ENCODE measurements at regions not wholly inside any gene's neighbourhood (a gene's known extent, or its start where the extent isn't known, plus 50 kb on each side); places are given as distances from the start of the nearest gene placed in this dataset.

- DNase-seq (ENCODE audit: low spot score), result no peak
- in situ Hi-C loops (cut with MboI; ENCODE audit: low sequenced_read_pairs, unreplicated experiment), result no loop called here
- no peak for TF ChIP-seq CTCF (IDR thresholded peaks at IDR 0.05; ENCODE audit: borderline replicate concordance, control extremely low read depth, extremely low read depth, insufficient read depth, missing control alignments)
Observed at GRCh38 chr9:109872901-109873300, 92.9 kb downstream of the PALM2AKAP2 start.

- no peak for DNase-seq (ENCODE audit: low spot score)
- TF ChIP-seq CTCF (IDR thresholded peaks at IDR 0.05; ENCODE audit: borderline replicate concordance, control extremely low read depth, extremely low read depth, insufficient read depth, missing control alignments), result no peak
- in situ Hi-C loops (cut with MboI; ENCODE audit: low sequenced_read_pairs, unreplicated experiment), result no loop called here
Observed at GRCh38 chr9:109875495-109876129, 95.6 kb downstream of the PALM2AKAP2 start.

- DNase-seq (ENCODE audit: low spot score), result peak; percentile 57
- TF ChIP-seq CTCF (IDR thresholded peaks at IDR 0.05; ENCODE audit: borderline replicate concordance, control extremely low read depth, extremely low read depth, insufficient read depth, missing control alignments), result peak; percentile 46
- in situ Hi-C loops (cut with MboI; ENCODE audit: low sequenced_read_pairs, unreplicated experiment), result no loop called here
Observed at GRCh38 chr9:109880276-109881169, 100.5 kb downstream of the PALM2AKAP2 start.

- DNase-seq (ENCODE audit: low spot score), result no peak
- TF ChIP-seq CTCF (IDR thresholded peaks at IDR 0.05; ENCODE audit: borderline replicate concordance, control extremely low read depth, extremely low read depth, insufficient read depth, missing control alignments), result no peak
- in situ Hi-C loops (cut with MboI; ENCODE audit: low sequenced_read_pairs, unreplicated experiment), result no loop called here
Observed at GRCh38 chr9:109883623-109884022, 103.6 kb downstream of the PALM2AKAP2 start.

GRCh38 chr9:109886041-109886440, 106.0 kb downstream of the PALM2AKAP2 start:
- in situ Hi-C loops (cut with MboI; ENCODE audit: low sequenced_read_pairs, unreplicated experiment), result no loop called here
- no peak for DNase-seq (ENCODE audit: low spot score)
- no peak for TF ChIP-seq CTCF (IDR thresholded peaks at IDR 0.05; ENCODE audit: borderline replicate concordance, control extremely low read depth, extremely low read depth, insufficient read depth, missing control alignments)

GRCh38 chr9:109886617-109887016, 106.6 kb downstream of the PALM2AKAP2 start:
- in situ Hi-C loops (cut with MboI; ENCODE audit: low sequenced_read_pairs, unreplicated experiment), result no loop called here
- no peak for DNase-seq (ENCODE audit: low spot score)
- TF ChIP-seq CTCF (IDR thresholded peaks at IDR 0.05; ENCODE audit: borderline replicate concordance, control extremely low read depth, extremely low read depth, insufficient read depth, missing control alignments), result no peak

Data from GM13976 (cell line).